ENCODE measurements at regions not wholly inside any gene's neighbourhood (a gene's known extent, or its start where the extent isn't known, plus 50 kb on each side); places are given as distances from the start of the nearest gene placed in this dataset.
A peak's percentile ranks its signal among the peaks of the same experiment; 100 is the strongest.
"Not testable (repeated sequence)": the region's sequence is repeated elsewhere in the genome, so short reads cannot be mapped to it uniquely, and the experiment has no call there.

GRCh38 chr10:117492504-117492903 is 50.0 kb upstream of the EMX2 start:
- no peak for DNase-seq

GRCh38 chr10:117488004-117488403 is 54.5 kb upstream of the EMX2 start:
- DNase-seq, result no peak

GRCh38 chr10:117486606-117487005 is 55.9 kb upstream of the EMX2 start:
- no peak for DNase-seq

- DNase-seq, result no peak
Observed at GRCh38 chr10:117483056-117483590, 59.4 kb upstream of the EMX2 start.

- not testable (repeated sequence) for DNase-seq
Observed at GRCh38 chr10:117481011-117481410, 61.5 kb upstream of the EMX2 start.

- no peak for DNase-seq
Observed at GRCh38 chr10:117480097-117480496, 62.4 kb upstream of the EMX2 start.

- peak; percentile 52 for DNase-seq
Observed at GRCh38 chr10:117477961-117478670, 64.4 kb upstream of the EMX2 start.

GRCh38 chr10:117477211-117477947 is 65.2 kb upstream of the EMX2 start:
- DNase-seq, result no peak

GRCh38 chr10:117476716-117477115 is 65.8 kb upstream of the EMX2 start:
- DNase-seq, result no peak

- DNase-seq, result no peak
Observed at GRCh38 chr10:117476281-117476680, 66.3 kb upstream of the EMX2 start.

- DNase-seq, result no peak
Observed at GRCh38 chr10:117472872-117473271, 69.7 kb upstream of the EMX2 start.

GRCh38 chr10:117471344-117471874 is 71.1 kb upstream of the EMX2 start:
- DNase-seq, result no peak

GRCh38 chr10:117470733-117471132 is 71.8 kb upstream of the EMX2 start:
- DNase-seq, result no peak

- DNase-seq, result no peak
Observed at GRCh38 chr10:117468665-117469064, 73.9 kb upstream of the EMX2 start.

- DNase-seq, result no peak
Observed at GRCh38 chr10:117464176-117464575, 78.4 kb upstream of the EMX2 start.

- no peak for DNase-seq
Observed at GRCh38 chr10:117463545-117463920, 79.0 kb upstream of the EMX2 start.

- DNase-seq, result no peak
Observed at GRCh38 chr10:117462816-117463544, 79.6 kb upstream of the EMX2 start.

- DNase-seq, result no peak
Observed at GRCh38 chr10:117462424-117462792, 80.1 kb upstream of the EMX2 start.

GRCh38 chr10:117461766-117462423 is 80.7 kb upstream of the EMX2 start:
- DNase-seq, result peak; percentile 68

- no peak for DNase-seq
Observed at GRCh38 chr10:117460846-117461765, 81.4 kb upstream of the EMX2 start.

- no peak for DNase-seq
Observed at GRCh38 chr10:117458571-117458970, 83.3 kb upstream of the PDZD8 start.

GRCh38 chr10:117457932-117458331 is 82.7 kb upstream of the PDZD8 start:
- DNase-seq, result no peak

All from 8988T (cell line).